GM10266 (cell line): ENCODE measurements at regions not wholly inside any gene's neighbourhood (a gene's known extent, or its start where the extent isn't known, plus 50 kb on each side); places are given as distances from the start of the nearest gene placed in this dataset.

Experiments
- DNase-seq: peaks from one replicate; pipeline ENCODE4 v3.0.0; 2012; ENCODE audit errors: extremely low spot score
- CTCF ChIP-seq: IDR thresholded peaks from 2 replicates; pipeline ENCODE4 v1.5.1; 2012; ENCODE audit warnings: mild to moderate bottlenecking, low read depth; ENCODE audit not compliant: control insufficient read depth, insufficient read depth; ENCODE audit errors: missing control alignments

- no peak for TF ChIP-seq CTCF
- no peak for DNase-seq
Observed at GRCh38 chr1:98054786-98055185, 134.0 kb upstream of the DPYD start.

GRCh38 chr1:98054367-98054701, 133.5 kb upstream of the DPYD start:
- TF ChIP-seq CTCF, result no peak
- no peak for DNase-seq

- peak; percentile 69 for DNase-seq
- peak; percentile 96 for TF ChIP-seq CTCF
Observed at GRCh38 chr1:98053471-98054366, 132.9 kb upstream of the DPYD start.

DNA sequence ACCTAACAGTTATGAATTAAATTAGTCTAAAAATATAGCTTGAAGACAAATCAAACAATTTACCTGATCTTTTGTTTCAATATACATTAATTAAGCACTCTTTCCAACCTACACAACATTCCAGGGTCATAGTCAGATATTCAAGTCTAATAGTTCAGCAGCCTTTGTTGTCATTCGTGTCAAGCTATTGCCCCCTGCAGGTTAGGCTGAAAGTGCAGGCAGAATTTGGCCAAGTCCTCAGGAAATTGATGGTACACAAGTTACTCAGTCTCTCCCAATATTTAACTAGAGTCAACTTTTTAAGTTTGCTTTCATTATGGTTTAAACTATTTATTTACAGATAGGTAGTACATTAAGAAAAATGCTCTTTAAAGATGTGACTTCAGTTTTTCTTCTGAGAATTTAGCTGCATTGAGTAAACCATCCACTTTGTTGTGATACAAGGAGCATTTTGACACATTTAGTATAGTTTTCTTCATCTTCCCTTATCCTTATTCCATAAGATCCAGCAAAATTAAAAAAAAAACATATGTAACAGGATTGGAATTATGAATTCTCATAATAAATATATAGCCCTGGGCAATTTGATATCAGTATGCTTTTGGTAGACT, 130.3 kb upstream of the DPYD start:
- DNase-seq, result peak; percentile 71
- TF ChIP-seq CTCF, result peak; percentile 95

GRCh38 chr1:98049370-98050135, 128.7 kb upstream of the DPYD start:
- TF ChIP-seq CTCF, result no peak
- DNase-seq, result no peak

- no peak for TF ChIP-seq CTCF
- DNase-seq, result no peak
Observed at GRCh38 chr1:98048751-98049325, 128.0 kb upstream of the DPYD start.
